OCI-LY1 (cell line): ENCODE measurements at regions not wholly inside any gene's neighbourhood (a gene's known extent, or its start where the extent isn't known, plus 50 kb on each side); places are given as distances from the start of the nearest gene placed in this dataset.

ENCODE experiments used
- H2AFZ ChIP-seq: fragments of 200-600 bp; sonication (generic), shearing (Covaris generic); 2 replicates; pipeline ENCODE4 v1.6.0; 2014; ENCODE audit warnings: antibody characterized with exemption, mild to moderate bottlenecking, low read length
- H3F3A ChIP-seq: fragments of 200-600 bp; sonication (generic), shearing (Covaris generic); 2 replicates; pipeline ENCODE4 v1.6.0; 2014; ENCODE audit warnings: mild to moderate bottlenecking, antibody characterized with exemption, low read length, moderate library complexity; ENCODE audit not compliant: insufficient read depth
- H3K27ac ChIP-seq: fragments of 200-600 bp; sonication (generic); 2 replicates; pipeline ENCODE4 v1.5.1; 2014; ENCODE audit warnings: low read length, mixed run types, mild to moderate bottlenecking, low read depth; ENCODE audit not compliant: poor library complexity, severe bottlenecking
- H3K27me3 ChIP-seq: fragments of 200-600 bp; sonication (generic); 2 replicates; pipeline ENCODE4 v1.6.0; 2014; ENCODE audit warnings: antibody characterized with exemption, mild to moderate bottlenecking, low read length, moderate library complexity; ENCODE audit not compliant: insufficient read depth
- H3K36me3 ChIP-seq: fragments of 200-600 bp; sonication (generic); 2 replicates; pipeline ENCODE4 v1.6.1; 2014; ENCODE audit warnings: mild to moderate bottlenecking, antibody characterized with exemption, low read length, moderate library complexity, mixed read lengths; ENCODE audit not compliant: insufficient read depth
- H3K4me1 ChIP-seq: fragments of 200-600 bp; sonication (generic); 2 replicates; pipeline ENCODE4 v1.5.1; 2014; ENCODE audit warnings: mild to moderate bottlenecking, low read length, moderate library complexity; ENCODE audit not compliant: insufficient read depth, severe bottlenecking
- H3K4me2 ChIP-seq: fragments of 200-600 bp; sonication (generic), shearing (Covaris generic); 2 replicates; pipeline ENCODE4 v1.6.1; 2014; ENCODE audit warnings: low read length
- H3K4me3 ChIP-seq: fragments of 200-600 bp; sonication (generic); 2 replicates; pipeline ENCODE4 v1.5.1; 2014; ENCODE audit warnings: low read length, low read depth, mild to moderate bottlenecking, mixed read lengths; ENCODE audit not compliant: poor library complexity, severe bottlenecking
- H3K79me2 ChIP-seq: fragments of 200-600 bp; shearing (Covaris generic); 2 replicates; pipeline ENCODE4 v1.6.1; 2016; ENCODE audit warnings: mixed run types, low read length, mixed read lengths; ENCODE audit not compliant: insufficient read depth
- H3K9ac ChIP-seq: fragments of 200-600 bp; sonication (generic), shearing (Covaris generic); 2 replicates; pipeline ENCODE4 v1.6.1; 2014; ENCODE audit warnings: mild to moderate bottlenecking, low read length, mixed read lengths
- H3K9me2 ChIP-seq: fragments of 200-600 bp; sonication (generic), shearing (Covaris generic); 2 replicates; pipeline ENCODE4 v1.6.1; 2014; ENCODE audit warnings: low read depth, mild to moderate bottlenecking, low read length, mixed read lengths
- H3K9me3 ChIP-seq: fragments of 200-600 bp; shearing (Covaris generic); 2 replicates; pipeline ENCODE4 v1.6.1; 2014; ENCODE audit warnings: low read length, mixed read lengths
- H4K20me1 ChIP-seq: fragments of 200-600 bp; sonication (generic), shearing (Covaris generic); 2 replicates; pipeline ENCODE4 v1.6.0; 2016; ENCODE audit warnings: mild to moderate bottlenecking, low read length; ENCODE audit not compliant: insufficient read depth
- EZH2 ChIP-seq: fragments of 200-600 bp; sonication (generic), shearing (Covaris generic); IDR thresholded peaks from 2 replicates; pipeline ENCODE4 v1.8.0; 2017; ENCODE audit warnings: borderline replicate concordance, mixed run types, mild to moderate bottlenecking, antibody characterized with exemption, low read length, moderate library complexity, mixed read lengths
- TF ChIP-seq, protein P1 (sequence below): fragments of 200-600 bp; sonication (generic), shearing (Covaris generic); IDR thresholded peaks from 2 replicates; pipeline ENCODE4 v1.5.1; 2017; ENCODE audit warnings: mild to moderate bottlenecking, antibody characterized with exemption, low read length, moderate library complexity, mixed read lengths

DNA sequence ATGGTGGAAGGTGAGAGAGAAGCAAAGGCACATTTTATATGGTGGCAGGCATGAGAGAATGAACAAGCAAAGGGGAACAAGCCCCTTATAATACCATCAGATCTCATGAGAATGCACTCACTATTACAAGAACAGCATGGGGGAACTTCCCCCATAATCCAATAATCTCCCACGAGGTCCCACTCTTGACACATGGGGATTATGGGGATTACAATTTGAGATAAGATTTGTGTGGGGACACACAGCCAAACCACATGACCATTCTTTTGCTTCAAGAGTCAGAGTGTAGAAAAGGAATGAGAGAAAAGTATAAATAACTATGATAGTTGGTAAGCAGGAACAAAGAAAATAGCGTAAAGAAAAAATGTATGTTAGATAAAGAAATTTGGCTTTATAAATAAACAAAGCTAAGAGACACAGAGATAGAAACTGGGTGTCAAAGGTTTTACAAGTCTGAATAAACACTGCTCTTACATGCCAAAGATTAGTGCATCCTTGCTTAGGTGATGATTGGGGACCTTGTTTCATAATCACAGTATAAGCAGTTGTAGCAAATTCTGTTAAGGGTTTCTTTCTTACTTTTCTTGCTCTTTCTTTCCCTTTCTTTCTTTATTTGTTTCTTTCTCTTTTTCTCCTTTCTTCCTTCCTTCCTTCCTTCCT is 91.9 kb upstream of the PAPPA start:
- Histone ChIP-seq H4K20me1 (no peaks in the 10 kb centered on the region), H3K27me3 (no peaks in the 10 kb centered on the region), H2AFZ (no peak overlapping the region), H3F3A (no peaks in the 10 kb centered on the region), H3K4me1 (no peaks in the 10 kb centered on the region), H3K36me3 (no peaks in the 10 kb centered on the region), H3K4me2 (no peak overlapping the region), H3K9me3 (no peaks in the 10 kb centered on the region), H3K9ac (no peak overlapping the region), H3K27ac (no peak overlapping the region), H3K4me3 (no peak overlapping the region), H3K9me2 (no peaks in the 10 kb centered on the region), H3K79me2 (no peaks in the 10 kb centered on the region)
- TF ChIP-seq, protein P1, sequence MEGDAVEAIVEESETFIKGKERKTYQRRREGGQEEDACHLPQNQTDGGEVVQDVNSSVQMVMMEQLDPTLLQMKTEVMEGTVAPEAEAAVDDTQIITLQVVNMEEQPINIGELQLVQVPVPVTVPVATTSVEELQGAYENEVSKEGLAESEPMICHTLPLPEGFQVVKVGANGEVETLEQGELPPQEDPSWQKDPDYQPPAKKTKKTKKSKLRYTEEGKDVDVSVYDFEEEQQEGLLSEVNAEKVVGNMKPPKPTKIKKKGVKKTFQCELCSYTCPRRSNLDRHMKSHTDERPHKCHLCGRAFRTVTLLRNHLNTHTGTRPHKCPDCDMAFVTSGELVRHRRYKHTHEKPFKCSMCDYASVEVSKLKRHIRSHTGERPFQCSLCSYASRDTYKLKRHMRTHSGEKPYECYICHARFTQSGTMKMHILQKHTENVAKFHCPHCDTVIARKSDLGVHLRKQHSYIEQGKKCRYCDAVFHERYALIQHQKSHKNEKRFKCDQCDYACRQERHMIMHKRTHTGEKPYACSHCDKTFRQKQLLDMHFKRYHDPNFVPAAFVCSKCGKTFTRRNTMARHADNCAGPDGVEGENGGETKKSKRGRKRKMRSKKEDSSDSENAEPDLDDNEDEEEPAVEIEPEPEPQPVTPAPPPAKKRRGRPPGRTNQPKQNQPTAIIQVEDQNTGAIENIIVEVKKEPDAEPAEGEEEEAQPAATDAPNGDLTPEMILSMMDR, result no peak
- no peak for TF ChIP-seq EZH2

DNA sequence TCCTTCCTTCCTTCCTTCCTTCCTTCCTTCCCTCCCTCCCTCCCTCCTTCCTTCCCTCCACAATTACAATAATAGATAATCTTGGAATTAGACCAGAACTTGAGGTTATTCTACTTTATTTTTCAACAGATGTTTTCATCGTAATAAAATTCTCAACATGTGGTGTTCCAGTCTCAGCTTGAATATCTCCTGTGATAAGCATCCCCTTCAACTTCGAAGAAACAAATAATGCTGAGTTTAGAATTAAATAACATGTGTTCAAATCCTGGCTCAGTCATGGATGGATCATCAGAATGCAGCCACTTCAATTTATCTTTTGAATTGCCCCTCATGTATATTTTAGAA is 91.4 kb upstream of the PAPPA start:
- Histone ChIP-seq H3F3A (no peaks in the 10 kb centered on the region), H2AFZ (no peak overlapping the region), H3K27ac (no peak overlapping the region), H3K4me2 (no peak overlapping the region), H3K36me3 (no peaks in the 10 kb centered on the region), H4K20me1 (no peaks in the 10 kb centered on the region), H3K4me3 (no peak overlapping the region), H3K27me3 (no peaks in the 10 kb centered on the region), H3K9me3 (no peaks in the 10 kb centered on the region), H3K9ac (no peak overlapping the region), H3K79me2 (no peaks in the 10 kb centered on the region), H3K9me2 (no peaks in the 10 kb centered on the region), H3K4me1 (no peaks in the 10 kb centered on the region)
- TF ChIP-seq, protein P1, result no peak
- no peak for TF ChIP-seq EZH2

DNA sequence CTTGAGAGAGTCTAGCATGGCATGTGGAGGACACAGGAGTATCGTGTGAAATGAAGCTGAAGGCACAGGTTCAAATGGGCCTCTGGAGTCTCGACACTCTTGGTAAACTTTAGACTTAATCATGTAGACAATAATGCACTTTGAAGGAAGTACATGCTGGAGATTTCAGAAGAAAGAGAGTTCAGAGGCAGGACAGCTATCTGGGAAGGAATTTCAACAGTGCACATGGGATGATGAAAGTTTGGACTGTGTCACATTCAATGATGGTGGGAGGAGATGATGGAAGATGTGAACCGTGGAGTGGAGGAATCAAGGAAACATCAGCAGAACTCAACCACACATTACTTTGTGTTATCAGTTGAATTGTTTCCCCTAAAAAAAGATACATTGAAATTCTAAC is 88.6 kb upstream of the PAPPA start:
- Histone ChIP-seq H3K9me2 (no peaks in the 10 kb centered on the region), H3K27me3 (no peaks in the 10 kb centered on the region), H3K9ac (no peak overlapping the region), H3K4me1 (no peaks in the 10 kb centered on the region), H3K9me3 (no peaks in the 10 kb centered on the region), H3K79me2 (no peaks in the 10 kb centered on the region), H3K4me3 (no peak overlapping the region), H2AFZ (no peak overlapping the region), H4K20me1 (no peaks in the 10 kb centered on the region), H3F3A (no peaks in the 10 kb centered on the region), H3K4me2 (no peak overlapping the region), H3K27ac (no peak overlapping the region), H3K36me3 (no peaks in the 10 kb centered on the region)
- TF ChIP-seq, protein P1, result no peak
- no peak for TF ChIP-seq EZH2
